ENCODE measurements at regions not wholly inside any gene's neighbourhood (a gene's known extent, or its start where the extent isn't known, plus 50 kb on each side); places are given as distances from the start of the nearest gene placed in this dataset.
A peak's percentile ranks its signal among the peaks of the same experiment; 100 is the strongest.

DNA sequence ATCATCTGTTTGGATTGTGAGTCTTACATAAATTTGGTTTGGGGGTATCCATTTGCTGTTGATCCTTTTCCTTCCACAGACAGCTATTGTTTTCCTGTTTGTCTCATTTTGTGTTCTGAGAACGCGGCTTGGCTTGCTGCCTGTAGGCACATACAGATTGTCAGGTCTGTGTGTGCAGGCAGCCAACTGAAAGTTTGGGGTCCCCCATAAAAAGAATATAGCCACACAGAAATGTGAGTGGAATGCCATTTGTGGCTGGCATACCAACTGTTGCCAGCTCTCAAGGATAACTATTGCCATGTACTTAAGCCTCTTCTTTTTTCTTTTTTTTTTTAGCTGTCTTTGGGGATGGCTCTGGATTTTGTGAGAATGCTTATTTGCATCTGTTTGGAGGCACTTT lies 1308.0 kb downstream of the ROBO1 start:
- H3K36me3 ChIP-seq (ENCODE audit: control insufficient read depth, insufficient read depth, low read length), result no peaks in the 10 kb centered on the region
- no CpG with 5 or more reads among the region's 2 CpGs for WGBS (ENCODE audit: insufficient coverage)
- H3K4me1 ChIP-seq (ENCODE audit: control insufficient read depth, insufficient read depth, low read length), result no peaks in the 10 kb centered on the region
- no peak overlapping the region for H3K4me3 ChIP-seq (ENCODE audit: low read depth, low read length)
- DNase-seq (ENCODE audit: low read depth in 4 of 6, low spot score in 6 of 6), result peak in 1 of 6 donors; percentile 36
- no peak overlapping the region for H3K27ac ChIP-seq (ENCODE audit: low read depth, low read length)
- peaks cover 1% of the 10 kb centered on the region for H3K9me3 ChIP-seq (ENCODE audit: control insufficient read depth, insufficient read depth, low read length)
- H3K27me3 ChIP-seq (ENCODE audit: control insufficient read depth, insufficient read depth, low read length), result no peaks in the 10 kb centered on the region

DNA sequence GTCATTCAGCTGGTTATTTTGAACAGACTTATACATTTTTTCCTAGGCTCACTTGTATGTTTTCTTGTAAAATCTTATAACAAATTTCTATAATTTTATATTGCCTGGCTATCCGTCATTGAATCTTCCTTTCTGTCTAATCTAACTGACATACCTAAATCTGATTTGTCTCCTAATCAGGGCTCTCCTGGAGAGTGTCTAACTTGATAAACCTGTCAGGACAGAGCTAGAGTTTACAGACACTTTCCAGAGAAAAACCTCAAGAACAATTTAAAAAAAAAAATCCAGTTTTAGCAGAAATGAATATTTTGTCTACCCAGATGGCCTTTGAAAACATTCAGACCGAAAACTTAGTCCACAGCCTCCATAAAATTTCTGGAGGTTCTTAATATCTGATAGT lies 1305.8 kb downstream of the ROBO1 start:
- no peaks in the 10 kb centered on the region for H3K4me1 ChIP-seq (ENCODE audit: control insufficient read depth, insufficient read depth, low read length)

DNA sequence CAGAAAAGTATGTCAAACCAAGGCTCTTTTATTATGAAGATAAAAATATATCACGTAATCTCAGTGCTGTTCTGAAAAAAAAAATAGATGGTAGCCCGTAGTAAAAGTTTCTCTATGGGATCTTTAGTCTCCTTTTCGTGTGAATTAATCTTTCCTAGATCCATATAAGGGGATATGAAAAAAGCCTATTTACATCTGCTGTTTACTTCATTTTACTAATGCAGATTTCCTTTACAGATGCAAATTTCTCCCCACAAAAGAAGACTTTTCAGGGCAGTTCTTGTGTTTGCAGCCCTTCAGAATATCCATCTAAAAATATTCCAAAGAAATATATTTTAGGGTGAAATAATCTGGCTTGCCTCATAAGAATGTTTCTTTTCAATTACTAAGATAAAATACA lies 1291.7 kb downstream of the ROBO1 start:
- H3K9me3 ChIP-seq (ENCODE audit: control insufficient read depth, insufficient read depth, low read length), result peaks cover 1% of the 10 kb centered on the region
- no peak overlapping the region for H3K4me3 ChIP-seq (ENCODE audit: low read depth, low read length)
- no peak for DNase-seq (ENCODE audit: low read depth in 4 of 6, low spot score in 6 of 6)
- H3K27ac ChIP-seq (ENCODE audit: low read depth, low read length), result no peak overlapping the region
- WGBS (ENCODE audit: insufficient coverage), result no CpG with 5 or more reads among the region's 3 CpGs
- H3K36me3 ChIP-seq (ENCODE audit: control insufficient read depth, insufficient read depth, low read length), result no peaks in the 10 kb centered on the region
- no peaks in the 10 kb centered on the region for H3K27me3 ChIP-seq (ENCODE audit: control insufficient read depth, insufficient read depth, low read length)
- no peaks in the 10 kb centered on the region for H3K4me1 ChIP-seq (ENCODE audit: control insufficient read depth, insufficient read depth, low read length)

More for the DNA sequence above, 1305.8 kb downstream of the ROBO1 start:
- no peak overlapping the region for H3K4me3 ChIP-seq (ENCODE audit: low read depth, low read length)
- H3K9me3 ChIP-seq (ENCODE audit: control insufficient read depth, insufficient read depth, low read length), result peaks cover 1% of the 10 kb centered on the region
- no CpG with 5 or more reads among the region's 2 CpGs for WGBS (ENCODE audit: insufficient coverage)
- no peaks in the 10 kb centered on the region for H3K27me3 ChIP-seq (ENCODE audit: control insufficient read depth, insufficient read depth, low read length)
- no peak for DNase-seq (ENCODE audit: low read depth in 4 of 6, low spot score in 6 of 6)
- no peak overlapping the region for H3K27ac ChIP-seq (ENCODE audit: low read depth, low read length)
- no peaks in the 10 kb centered on the region for H3K36me3 ChIP-seq (ENCODE audit: control insufficient read depth, insufficient read depth, low read length)

DNA sequence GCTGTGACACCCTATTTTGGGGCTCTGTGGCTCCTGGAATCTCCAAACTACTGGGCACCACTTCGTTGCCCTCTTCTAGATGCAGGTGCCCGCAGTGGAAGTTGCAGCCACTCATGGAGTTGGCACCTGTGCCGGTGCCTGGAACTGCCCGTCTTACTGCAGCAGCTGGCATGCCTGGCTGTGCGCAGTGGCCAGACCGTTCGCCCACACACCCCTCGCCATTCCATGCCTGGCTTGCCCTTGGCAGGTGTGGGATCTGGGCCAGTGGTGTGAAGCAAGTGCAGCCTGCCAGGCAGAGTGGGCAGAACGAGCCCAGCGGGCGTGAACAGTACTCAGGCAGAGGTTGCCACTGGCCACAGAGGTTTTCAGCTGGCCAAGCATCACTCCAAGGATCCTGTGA lies 1286.7 kb downstream of the ROBO1 start:
- 90% methylated on average over 9 of the region's 11 CpGs for WGBS (ENCODE audit: insufficient coverage)
- Histone ChIP-seq H3K4me1 (ENCODE audit: control insufficient read depth, insufficient read depth, low read length) (no peaks in the 10 kb centered on the region), H3K27ac (ENCODE audit: low read depth, low read length) (no peak overlapping the region), H3K4me3 (ENCODE audit: low read depth, low read length) (no peak overlapping the region), H3K36me3 (ENCODE audit: control insufficient read depth, insufficient read depth, low read length) (no peaks in the 10 kb centered on the region), H3K27me3 (ENCODE audit: control insufficient read depth, insufficient read depth, low read length) (no peaks in the 10 kb centered on the region), H3K9me3 (ENCODE audit: control insufficient read depth, insufficient read depth, low read length) (no peaks in the 10 kb centered on the region)
- no peak for DNase-seq (ENCODE audit: low read depth in 4 of 6, low spot score in 6 of 6)

DNA sequence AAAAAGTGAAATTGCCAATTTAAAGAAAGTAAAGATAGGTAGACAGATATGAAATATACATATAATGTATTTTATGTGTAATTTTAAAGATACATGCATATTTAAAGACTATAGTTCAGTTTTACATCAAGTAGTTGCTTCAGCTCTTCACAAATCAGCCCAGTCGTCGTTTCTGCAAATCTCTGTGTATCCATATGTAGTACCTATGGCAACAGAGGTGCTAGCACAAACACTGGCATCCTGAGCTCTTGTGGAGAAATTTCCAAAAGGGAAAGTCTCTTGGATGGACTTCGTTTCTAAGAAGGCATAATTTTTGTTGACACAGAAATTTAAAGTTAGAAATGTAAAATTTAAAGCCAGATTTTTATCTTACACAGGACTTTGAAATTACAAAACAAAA lies 1284.7 kb downstream of the ROBO1 start:
- H3K27me3 ChIP-seq (ENCODE audit: control insufficient read depth, insufficient read depth, low read length), result no peaks in the 10 kb centered on the region
- H3K36me3 ChIP-seq (ENCODE audit: control insufficient read depth, insufficient read depth, low read length), result no peaks in the 10 kb centered on the region
- peak in 1 of 6 donors; percentile 79 for DNase-seq (ENCODE audit: low read depth in 4 of 6, low spot score in 6 of 6)
- no peaks in the 10 kb centered on the region for H3K9me3 ChIP-seq (ENCODE audit: control insufficient read depth, insufficient read depth, low read length)
- no peak overlapping the region for H3K4me3 ChIP-seq (ENCODE audit: low read depth, low read length)
- H3K27ac ChIP-seq (ENCODE audit: low read depth, low read length), result no peak overlapping the region
- no peaks in the 10 kb centered on the region for H3K4me1 ChIP-seq (ENCODE audit: control insufficient read depth, insufficient read depth, low read length)
- no CpG with 5 or more reads among the region's 3 CpGs for WGBS (ENCODE audit: insufficient coverage)

DNA sequence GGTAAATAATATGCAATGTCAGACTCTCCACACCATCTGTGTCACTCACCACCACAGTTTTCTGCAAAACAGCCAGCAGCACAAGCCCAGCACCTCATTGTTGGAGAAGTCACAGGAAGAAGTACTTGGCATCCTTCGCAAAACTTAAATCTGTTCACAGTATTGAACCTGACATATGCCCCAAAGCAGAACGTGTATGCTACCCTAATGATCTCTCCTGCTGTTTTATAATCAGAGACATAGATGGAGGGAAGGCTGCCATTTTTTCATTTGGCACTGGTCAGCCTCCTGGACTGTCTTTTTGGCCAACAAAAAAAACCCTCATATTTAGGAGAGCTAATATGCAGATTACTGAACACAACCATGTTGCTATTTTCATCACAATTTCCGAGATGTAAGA lies 1272.9 kb downstream of the ROBO1 start:
- WGBS (ENCODE audit: insufficient coverage), result no CpG with 5 or more reads among the region's 3 CpGs
- Histone ChIP-seq H3K27ac (ENCODE audit: low read depth, low read length) (no peak overlapping the region), H3K36me3 (ENCODE audit: control insufficient read depth, insufficient read depth, low read length) (no peaks in the 10 kb centered on the region), H3K9me3 (ENCODE audit: control insufficient read depth, insufficient read depth, low read length) (no peaks in the 10 kb centered on the region), H3K4me3 (ENCODE audit: low read depth, low read length) (no peak overlapping the region), H3K4me1 (ENCODE audit: control insufficient read depth, insufficient read depth, low read length) (no peaks in the 10 kb centered on the region), H3K27me3 (ENCODE audit: control insufficient read depth, insufficient read depth, low read length) (no peaks in the 10 kb centered on the region)
- DNase-seq (ENCODE audit: low read depth in 4 of 6, low spot score in 6 of 6), result peak in 1 of 6 donors; percentile 30

DNA sequence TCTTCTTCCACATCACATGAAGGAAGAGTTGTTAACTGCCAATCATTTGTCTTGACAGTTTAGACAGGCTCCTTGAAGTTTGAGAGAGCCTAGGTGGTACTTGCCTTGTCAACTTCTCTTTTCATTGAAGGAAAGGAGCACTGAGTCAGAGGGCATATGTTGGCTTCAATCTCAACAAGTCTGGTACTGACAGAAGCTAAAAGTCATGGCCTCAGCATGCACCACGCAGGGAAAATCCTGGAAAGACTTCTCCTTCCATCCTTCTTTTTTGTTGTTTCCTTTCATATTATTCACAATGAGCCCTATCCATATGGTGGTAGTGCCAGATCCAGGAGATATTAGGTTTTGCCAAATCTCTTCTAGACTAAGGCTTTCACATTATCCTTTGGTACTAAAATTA lies 1272.5 kb downstream of the ROBO1 start:
- no peaks in the 10 kb centered on the region for H3K36me3 ChIP-seq (ENCODE audit: control insufficient read depth, insufficient read depth, low read length)
- no peaks in the 10 kb centered on the region for H3K9me3 ChIP-seq (ENCODE audit: control insufficient read depth, insufficient read depth, low read length)
- DNase-seq (ENCODE audit: low read depth in 4 of 6, low spot score in 6 of 6), result peak in 1 of 6 donors; percentile 86
- H3K4me1 ChIP-seq (ENCODE audit: control insufficient read depth, insufficient read depth, low read length), result no peaks in the 10 kb centered on the region
- H3K27me3 ChIP-seq (ENCODE audit: control insufficient read depth, insufficient read depth, low read length), result no peaks in the 10 kb centered on the region
- H3K27ac ChIP-seq (ENCODE audit: low read depth, low read length), result no peak overlapping the region
- no peak overlapping the region for H3K4me3 ChIP-seq (ENCODE audit: low read depth, low read length)
- WGBS (ENCODE audit: insufficient coverage), result no CpG with 5 or more reads among the region's 1 CpG

DNA sequence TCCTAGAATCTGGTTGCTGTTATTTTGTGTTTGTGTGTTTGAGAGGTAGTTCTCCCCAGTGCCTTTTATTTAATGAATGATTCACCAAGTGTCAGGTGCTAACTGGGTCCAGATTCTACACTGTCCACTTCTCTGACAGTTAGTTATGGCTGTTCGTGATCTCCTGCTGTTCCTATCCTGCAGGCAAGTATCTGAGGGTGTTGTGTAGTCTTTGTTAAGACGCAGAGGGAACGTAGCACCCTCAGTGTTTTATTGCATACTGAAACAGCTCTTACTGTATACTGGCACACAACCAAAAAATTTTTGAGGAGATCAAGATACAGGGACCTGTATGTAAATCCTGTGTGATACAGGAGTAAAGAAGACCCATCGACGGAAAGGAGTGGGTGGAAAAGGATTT lies 1271.3 kb downstream of the ROBO1 start:
- no peak overlapping the region for H3K27ac ChIP-seq (ENCODE audit: low read depth, low read length)
- no peaks in the 10 kb centered on the region for H3K36me3 ChIP-seq (ENCODE audit: control insufficient read depth, insufficient read depth, low read length)
- no peaks in the 10 kb centered on the region for H3K27me3 ChIP-seq (ENCODE audit: control insufficient read depth, insufficient read depth, low read length)
- DNase-seq (ENCODE audit: low read depth in 4 of 6, low spot score in 6 of 6), result peak in 1 of 6 donors; percentile 65
- no peaks in the 10 kb centered on the region for H3K4me1 ChIP-seq (ENCODE audit: control insufficient read depth, insufficient read depth, low read length)
- H3K4me3 ChIP-seq (ENCODE audit: low read depth, low read length), result no peak overlapping the region
- no CpG with 5 or more reads among the region's 5 CpGs for WGBS (ENCODE audit: insufficient coverage)
- H3K9me3 ChIP-seq (ENCODE audit: control insufficient read depth, insufficient read depth, low read length), result no peaks in the 10 kb centered on the region

DNA sequence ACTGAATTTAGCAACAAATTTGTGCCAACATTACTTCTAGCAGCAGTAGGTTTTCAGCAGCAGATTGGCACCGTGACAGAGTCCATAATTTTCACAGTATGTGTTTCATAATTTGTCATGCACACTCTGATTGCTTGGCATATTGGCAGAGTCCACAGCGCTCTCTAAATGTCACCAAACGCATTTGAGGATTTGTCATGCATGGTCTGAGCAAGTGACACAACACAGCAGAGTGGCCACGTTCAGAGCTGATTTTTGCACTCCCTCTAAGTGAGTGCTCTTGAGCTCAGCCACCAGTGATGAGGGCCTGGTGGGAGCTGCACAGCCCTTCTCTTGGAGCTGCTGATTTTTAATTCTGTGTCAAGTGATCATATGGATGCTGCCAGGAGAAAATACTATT lies 1270.8 kb downstream of the ROBO1 start:
- H3K36me3 ChIP-seq (ENCODE audit: control insufficient read depth, insufficient read depth, low read length), result no peaks in the 10 kb centered on the region
- WGBS (ENCODE audit: insufficient coverage), result 45% methylated on average over 4 of the region's 4 CpGs
- DNase-seq (ENCODE audit: low read depth in 4 of 6, low spot score in 6 of 6), result peak in 3 of 6 donors; percentile 40 to 92 (median 91)
- no peak overlapping the region for H3K4me3 ChIP-seq (ENCODE audit: low read depth, low read length)
- H3K9me3 ChIP-seq (ENCODE audit: control insufficient read depth, insufficient read depth, low read length), result no peaks in the 10 kb centered on the region
- H3K4me1 ChIP-seq (ENCODE audit: control insufficient read depth, insufficient read depth, low read length), result no peaks in the 10 kb centered on the region
- no peaks in the 10 kb centered on the region for H3K27me3 ChIP-seq (ENCODE audit: control insufficient read depth, insufficient read depth, low read length)
- H3K27ac ChIP-seq (ENCODE audit: low read depth, low read length), result no peak overlapping the region

DNA sequence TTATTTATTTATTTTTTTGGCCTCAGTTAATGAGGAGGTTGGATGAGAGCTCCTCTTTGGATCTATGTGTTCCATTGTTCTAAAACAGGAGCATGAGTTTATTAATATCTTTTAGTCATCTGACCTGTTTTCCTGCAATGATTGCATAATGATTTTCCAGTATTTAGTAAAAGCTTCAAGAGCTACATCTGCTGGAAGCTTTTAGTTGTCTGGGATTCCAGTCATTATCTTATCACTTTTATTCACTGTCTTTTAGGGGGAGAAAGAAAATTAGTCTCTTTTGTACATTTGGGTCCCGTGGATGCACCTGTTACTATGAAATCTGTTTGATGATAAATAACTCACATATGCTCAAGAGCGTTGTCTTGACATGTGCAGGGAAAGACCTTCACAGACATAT lies 1270.0 kb downstream of the ROBO1 start:
- H3K36me3 ChIP-seq (ENCODE audit: control insufficient read depth, insufficient read depth, low read length), result no peaks in the 10 kb centered on the region
- H3K27ac ChIP-seq (ENCODE audit: low read depth, low read length), result no peak overlapping the region
- peak in 2 of 6 donors; percentile 60 to 65 for DNase-seq (ENCODE audit: low read depth in 4 of 6, low spot score in 6 of 6)
- no peaks in the 10 kb centered on the region for H3K27me3 ChIP-seq (ENCODE audit: control insufficient read depth, insufficient read depth, low read length)
- no peaks in the 10 kb centered on the region for H3K9me3 ChIP-seq (ENCODE audit: control insufficient read depth, insufficient read depth, low read length)
- no peak overlapping the region for H3K4me3 ChIP-seq (ENCODE audit: low read depth, low read length)
- no peaks in the 10 kb centered on the region for H3K4me1 ChIP-seq (ENCODE audit: control insufficient read depth, insufficient read depth, low read length)
- WGBS (ENCODE audit: insufficient coverage), result 40% methylated on average over 1 of the region's 2 CpGs

All from spinal cord (tissue), 9 donors.